T-helper 1 cell treated with Interleukin-12 subunit alpha and Interleukin-12 subunit beta and Interleukin-4 antibody, amounts not matched to agents 30 ng/mL and 1 ng/mL, for 36 hours (primary cell): ENCODE measurements at regions not wholly inside any gene's neighbourhood (a gene's known extent, or its start where the extent isn't known, plus 50 kb on each side); places are given as distances from the start of the nearest gene placed in this dataset.
"Not testable (repeated sequence)": the region's sequence is repeated elsewhere in the genome, so short reads cannot be mapped to it uniquely, and the experiment has no call there.

Experiments used
- intact Hi-C: fragments of 100-400 bp; cut with micrococcal nuclease; formaldehyde crosslinking; loops from one replicate; pipeline ENCODE4 v1.15.1; 2024

DNA sequence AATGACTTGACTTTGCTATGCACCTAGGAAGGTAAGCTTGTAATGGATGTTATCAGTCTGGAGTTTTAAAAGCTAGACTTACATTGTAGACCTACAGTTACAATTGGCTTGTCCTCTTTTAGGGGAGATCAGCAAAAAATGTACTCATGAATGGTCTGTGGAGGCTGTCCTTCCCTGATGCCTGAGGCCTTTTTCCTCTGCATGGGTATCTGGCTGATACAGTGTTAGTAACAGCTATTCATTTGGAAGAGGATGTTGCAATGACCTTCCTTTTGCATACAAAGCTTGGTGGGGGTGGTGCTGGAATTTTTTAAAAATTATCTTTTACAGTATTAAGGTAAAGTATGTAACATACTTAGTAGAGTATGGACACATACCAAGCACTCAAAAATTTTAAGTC, 525.5 kb downstream of the KIF2B start:
- intact Hi-C loops, result no loop called here

DNA sequence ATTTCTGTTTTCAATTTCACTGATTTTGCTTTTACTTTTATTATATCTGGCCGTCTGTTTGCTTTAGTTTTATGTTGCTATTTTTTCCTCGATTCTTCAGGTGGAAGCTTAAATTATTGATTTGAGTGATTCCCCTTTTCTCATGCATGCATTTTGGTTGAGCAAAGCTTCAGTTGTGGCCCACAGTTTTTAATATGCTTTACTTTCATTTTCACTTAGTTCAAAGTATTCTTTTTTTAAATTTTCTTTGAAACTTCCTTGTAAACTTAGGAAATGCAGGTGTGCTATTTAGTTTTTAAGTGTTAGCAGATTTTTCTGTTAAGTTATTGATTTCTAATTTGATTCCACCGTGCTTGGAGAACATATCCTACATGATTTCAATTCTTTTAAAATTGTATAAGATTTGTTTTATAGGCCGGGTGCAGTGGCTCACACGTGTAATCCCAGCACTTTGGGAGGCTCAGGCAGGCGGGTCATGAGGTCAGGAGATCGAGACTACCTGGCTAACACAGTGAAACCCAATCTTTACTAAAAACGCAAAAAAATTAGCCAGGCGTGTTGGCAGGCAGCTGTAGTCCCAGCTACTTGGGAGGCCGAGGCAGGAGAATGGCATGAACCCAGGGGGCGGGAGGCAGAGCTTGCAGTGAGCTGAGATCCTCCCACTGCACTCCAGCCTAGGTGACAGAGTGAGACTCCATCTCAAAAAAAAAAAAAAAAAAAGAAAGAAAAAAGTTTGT, 531.2 kb downstream of the KIF2B start:
- intact Hi-C loops, result no loop called here

DNA sequence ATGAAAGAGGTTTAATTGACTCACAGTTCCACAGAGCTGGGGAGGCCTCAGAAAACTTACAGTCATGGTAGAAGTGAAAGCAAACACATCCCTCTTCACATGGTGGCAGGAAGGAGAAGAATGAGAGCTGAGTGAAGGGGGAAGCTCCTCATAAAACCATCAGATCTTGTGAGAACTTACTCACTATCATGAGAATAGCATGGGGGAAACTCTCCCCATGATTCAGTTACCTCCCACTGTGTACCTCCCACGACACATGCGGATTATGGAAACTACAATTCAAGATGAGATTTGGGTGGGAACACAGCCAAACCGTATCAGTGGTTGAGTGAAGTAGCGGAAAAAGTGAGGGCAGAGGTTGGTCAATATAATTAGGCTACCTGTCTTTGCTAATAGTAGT, 538.3 kb downstream of the KIF2B start:
- intact Hi-C loops, result not testable (repeated sequence)

- intact Hi-C loops, result no loop called here
Observed at GRCh38 chr17:54368906-54369305, 531.7 kb upstream of the TOM1L1 start.

DNA sequence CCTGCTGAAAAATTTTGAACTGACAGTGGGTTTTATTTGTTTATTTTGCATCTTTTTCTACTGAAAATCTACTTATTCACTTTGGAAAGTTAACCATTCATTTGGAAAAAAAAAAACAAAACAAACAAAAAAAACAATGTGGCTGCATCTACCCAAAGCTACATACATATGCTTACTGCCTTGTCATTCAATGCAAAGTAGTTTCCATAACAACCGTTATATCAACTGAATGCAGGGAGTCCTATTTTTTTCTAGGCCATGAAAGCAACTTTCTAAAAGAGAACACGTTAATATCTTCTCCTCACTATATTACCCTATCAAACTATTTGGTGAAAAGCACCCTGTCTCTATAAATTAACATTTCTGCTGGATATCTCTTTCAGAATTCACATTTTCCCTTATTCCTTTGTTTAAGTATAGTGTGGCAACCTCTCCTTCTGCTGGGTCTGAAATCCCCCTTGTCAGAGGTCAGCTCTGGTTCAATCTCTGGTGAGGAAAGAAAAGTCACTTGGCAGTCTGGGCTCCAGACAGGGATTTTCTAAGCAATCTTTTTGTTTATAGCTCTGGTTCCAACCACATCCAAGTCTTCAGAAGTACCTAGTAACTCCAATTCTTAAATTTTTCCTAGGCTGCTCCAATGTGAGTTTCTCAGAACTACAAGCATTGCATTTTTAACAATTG, 528.4 kb upstream of the TOM1L1 start:
- intact Hi-C loops, result no loop called here

GRCh38 chr17:54373970-54374369, 526.7 kb upstream of the TOM1L1 start:
- intact Hi-C loops, result no loop called here

DNA sequence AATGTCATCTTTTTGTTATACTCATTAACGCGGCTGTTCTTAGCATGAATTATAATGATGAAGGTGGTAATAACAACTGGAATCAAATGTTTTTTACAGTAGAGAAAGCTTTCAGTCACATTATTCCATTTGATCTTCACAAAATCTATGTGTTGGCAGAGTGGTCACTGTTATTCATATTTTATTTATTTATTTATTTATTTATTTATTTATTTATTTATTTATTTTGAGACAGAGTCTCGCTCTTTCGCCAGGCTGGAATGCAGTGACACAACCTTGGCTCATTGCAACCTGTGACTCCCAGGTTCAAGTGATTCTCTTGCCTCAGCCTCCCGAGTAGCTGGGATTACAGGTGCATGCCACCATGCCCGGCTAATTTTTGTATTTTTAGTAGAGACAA, 524.2 kb upstream of the TOM1L1 start:
- intact Hi-C loops, result not testable (repeated sequence)

DNA sequence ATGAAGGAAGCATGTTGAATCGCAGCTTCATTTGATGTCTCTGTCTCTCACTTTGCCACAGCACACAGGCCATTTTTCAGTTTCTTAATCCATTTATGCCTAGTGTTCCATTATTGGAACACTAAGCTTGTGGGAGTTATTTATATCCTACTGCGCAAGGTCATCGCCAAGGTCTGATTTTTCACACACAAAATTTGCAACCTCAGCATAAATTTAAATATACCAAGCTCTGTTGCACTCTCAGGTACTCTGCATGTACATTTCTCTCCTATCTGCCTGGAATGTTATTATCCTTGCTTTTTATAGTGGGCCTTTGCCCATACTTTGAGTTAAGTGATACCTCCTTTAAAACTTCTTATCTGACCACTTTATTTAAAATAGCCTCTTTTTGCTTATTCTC, 519.2 kb upstream of the TOM1L1 start:
- intact Hi-C loops, result no loop called here

DNA sequence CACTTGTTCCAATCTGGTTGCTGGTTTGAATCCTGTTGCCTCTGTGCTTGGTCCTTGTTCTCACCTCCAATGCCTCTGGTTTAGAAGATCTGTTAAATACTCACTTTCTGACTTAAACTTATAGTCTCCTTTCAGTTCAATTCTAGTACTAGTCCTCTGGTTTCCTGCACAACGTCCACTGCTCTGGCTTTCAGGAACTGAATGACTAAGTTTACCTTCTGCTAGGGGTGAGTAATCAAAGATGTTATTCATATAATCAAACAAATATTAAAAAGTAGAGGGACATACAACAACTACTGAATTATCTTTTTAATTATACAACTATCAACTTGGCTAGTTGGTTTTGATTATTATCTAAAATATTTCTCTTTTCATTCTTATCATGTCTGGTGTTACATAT, 496.4 kb upstream of the TOM1L1 start:
- intact Hi-C loops, result no loop called here

DNA sequence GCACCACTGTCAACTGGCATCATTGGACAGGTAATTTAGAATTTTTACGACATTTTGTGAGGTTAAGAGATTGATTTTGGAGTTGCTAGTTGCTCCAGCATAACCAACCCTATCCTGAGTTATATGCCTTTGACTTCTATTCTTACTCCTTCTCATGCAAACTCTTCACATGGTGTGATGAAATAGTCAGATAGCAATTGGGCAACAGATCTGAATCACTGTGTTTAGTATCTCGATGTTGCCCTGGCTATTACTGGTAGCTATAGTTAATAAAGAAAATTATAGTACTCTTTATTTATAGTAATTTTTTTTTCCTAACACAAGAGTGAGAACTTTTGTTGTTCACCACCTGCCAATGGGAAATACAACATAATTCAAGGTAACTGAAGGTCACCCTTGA, 494.8 kb upstream of the TOM1L1 start:
- intact Hi-C loops, result no loop called here

GRCh38 chr17:54408731-54409130, 491.9 kb upstream of the TOM1L1 start:
- intact Hi-C loops, result no loop called here

- intact Hi-C loops, result no loop called here
Observed at GRCh38 chr17:54418467-54418866, 482.2 kb upstream of the TOM1L1 start.

DNA sequence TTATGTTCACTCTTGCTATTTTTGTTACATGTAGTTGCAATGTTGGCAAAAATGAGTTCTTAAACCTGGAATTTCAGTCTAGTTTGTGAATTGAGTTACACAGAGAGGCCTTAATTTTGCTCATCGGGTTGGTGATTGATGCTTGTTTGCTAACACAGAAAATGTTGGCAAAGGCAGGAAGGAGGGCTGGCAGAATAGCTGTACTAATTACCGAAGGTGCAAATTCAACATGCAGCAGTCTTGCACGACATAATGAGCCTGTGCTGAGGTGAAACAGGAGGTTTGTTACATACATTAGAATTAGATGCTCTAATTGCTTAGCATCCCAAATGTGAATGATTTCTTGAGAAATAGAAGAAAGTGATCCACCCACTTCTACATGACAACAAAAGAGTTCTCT, 475.0 kb upstream of the TOM1L1 start:
- intact Hi-C loops, result no loop called here

GRCh38 chr17:54426296-54426886, 474.3 kb upstream of the TOM1L1 start:
- intact Hi-C loops, result no loop called here

GRCh38 chr17:54435966-54436365, 464.7 kb upstream of the TOM1L1 start:
- intact Hi-C loops, result no loop called here

DNA sequence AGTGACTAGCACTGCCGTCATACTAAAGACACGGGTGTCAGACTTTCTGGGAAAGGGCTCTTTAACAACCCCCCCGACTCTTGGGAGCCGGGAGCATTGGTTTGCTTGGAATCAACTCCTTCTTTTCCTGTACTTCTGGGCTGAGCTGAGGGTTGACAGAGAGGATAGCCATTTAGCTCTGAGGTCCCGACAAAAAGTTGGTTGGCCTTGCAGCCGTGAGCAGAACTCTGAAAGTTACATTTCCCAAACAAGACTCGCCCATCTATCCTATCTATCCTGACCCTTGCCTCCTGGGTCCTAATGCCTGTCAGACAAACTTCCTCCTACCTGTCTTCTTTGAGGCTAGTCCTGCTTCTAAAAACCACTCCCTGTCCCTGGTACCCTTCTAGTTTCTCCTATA, 460.8 kb upstream of the TOM1L1 start:
- intact Hi-C loops, result no loop called here

DNA sequence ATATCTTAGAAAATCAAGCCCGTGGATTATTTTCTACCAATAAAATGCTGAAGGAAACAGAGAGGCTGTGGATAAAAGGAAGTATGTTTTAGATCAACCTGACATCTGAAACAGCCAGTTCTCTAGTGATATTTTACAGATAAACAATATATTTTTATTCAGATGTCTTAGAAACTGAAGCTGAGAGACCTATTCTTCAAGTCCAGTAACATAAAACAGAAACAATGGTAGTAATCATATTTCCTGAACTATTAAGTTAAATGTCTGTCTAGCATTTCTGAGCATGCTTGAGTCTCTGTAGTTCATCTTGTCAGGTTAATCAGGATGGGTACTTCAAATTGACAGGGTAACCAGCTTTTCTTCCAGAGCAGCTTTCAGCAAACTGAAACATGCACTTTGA, 449.6 kb upstream of the TOM1L1 start:
- intact Hi-C loops, result no loop called here

DNA sequence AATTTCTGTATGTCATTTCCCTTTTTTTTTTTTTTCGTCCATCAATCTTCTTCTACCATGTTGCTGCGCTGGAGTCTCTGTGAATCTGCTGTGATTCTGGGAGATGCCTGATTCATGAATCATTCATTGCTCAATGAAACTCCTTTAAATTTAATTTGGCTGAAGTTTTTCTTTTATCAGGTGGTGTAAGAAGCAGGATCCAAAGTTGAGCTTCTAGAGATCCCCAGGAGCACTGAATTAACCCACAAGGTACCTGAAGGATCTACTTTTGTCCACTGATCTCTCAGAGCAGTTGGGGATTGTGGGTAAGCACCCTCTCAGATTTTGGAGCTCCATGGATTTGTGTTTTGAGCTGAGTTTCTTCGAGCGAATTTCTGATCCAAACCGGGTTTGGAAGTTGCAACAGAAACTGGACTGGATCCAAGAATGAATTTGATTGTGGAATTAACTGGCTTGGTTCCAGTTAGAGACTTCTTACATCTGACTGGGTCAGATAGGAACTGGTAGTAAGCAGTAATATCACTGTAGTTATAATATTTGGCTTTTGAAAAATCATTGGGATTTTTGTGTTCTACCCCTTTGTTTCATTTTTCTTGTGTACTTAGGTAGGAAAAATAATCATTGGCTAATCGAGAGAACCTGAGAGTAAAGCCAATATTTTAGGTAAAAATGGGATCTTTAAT, 447.8 kb upstream of the TOM1L1 start:
- intact Hi-C loops, result no loop called here

DNA sequence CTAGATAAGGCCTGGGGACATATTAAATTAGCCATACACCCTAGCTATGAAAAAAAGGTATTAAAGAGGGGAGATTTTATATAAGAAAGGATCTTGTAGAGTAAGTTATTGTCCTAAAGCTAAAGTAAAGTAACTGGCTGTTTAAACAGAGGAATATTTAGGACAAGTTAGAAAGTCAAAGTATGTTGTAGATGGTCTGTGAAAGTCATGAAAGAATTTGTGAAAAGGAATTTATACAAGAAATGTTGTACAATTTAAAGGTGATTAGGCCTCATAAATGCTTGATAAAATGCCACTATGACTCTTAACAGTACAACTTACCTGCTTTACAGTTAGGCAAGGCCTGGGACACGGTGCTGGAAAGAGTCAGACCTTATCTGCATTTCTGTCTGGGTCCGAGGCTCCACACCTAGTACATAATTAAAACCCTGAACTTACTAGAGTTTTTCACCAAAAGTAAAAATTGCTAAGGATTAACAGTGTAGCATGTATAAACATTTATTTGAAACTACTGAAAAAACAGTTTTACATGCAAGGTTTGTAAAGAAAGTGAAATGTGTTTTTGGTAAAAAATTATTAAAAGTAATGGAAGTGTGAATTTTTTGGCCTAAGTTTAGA, 445.3 kb upstream of the TOM1L1 start:
- intact Hi-C loops, result no loop called here

DNA sequence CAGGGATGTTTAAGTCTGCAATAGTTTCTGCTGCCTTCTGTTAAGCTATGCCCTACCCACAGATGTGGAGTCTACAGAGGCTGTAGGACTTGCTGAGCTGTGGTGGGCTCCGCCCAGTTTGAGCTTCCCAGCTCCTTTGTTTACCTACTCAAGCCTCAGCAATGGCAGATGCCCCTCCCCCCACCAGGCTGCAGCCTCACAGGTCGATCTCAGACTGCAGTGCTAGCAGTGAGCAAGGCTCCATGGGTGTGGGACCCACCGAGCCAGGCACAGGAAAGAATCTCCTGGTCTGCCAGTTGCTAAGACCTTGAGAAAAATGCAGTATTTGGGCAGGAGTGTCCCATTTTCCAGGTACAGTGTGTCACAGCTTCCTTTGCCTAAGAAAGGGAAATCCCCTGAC, 435.2 kb upstream of the TOM1L1 start:
- intact Hi-C loops, result not testable (repeated sequence)

- intact Hi-C loops, result no loop called here
Observed at GRCh38 chr17:54466875-54467274, 433.8 kb upstream of the TOM1L1 start.

- intact Hi-C loops, result no loop called here
Observed at GRCh38 chr17:54482843-54483242, 417.8 kb upstream of the TOM1L1 start.
